ENCODE measurements at regions not wholly inside any gene's neighbourhood (a gene's known extent, or its start where the extent isn't known, plus 50 kb on each side); places are given as distances from the start of the nearest gene placed in this dataset.

- no peaks in the 10 kb centered on the region for H3K9me3 ChIP-seq (ENCODE audit: low read depth, low read length, poor library complexity, severe bottlenecking)
- H3K27me3 ChIP-seq (replicated peaks; ENCODE audit: insufficient read depth, low read depth, low read length, poor library complexity): peaks cover 24% of the 10 kb centered on the region
- POLR2A ChIA-PET (ENCODE audit: low non-redundant PET): no interaction called here
- intact Hi-C loops (cut with micrococcal nuclease; ENCODE audit: unreplicated experiment): no loop called here
- no peaks in the 10 kb centered on the region for H3K36me3 ChIP-seq (ENCODE audit: insufficient read depth, low read length, poor library complexity, severe bottlenecking)
- CTCF ChIA-PET: no interaction called here
- no peak overlapping the region for H3K4me3 ChIP-seq (ENCODE audit: low read depth, low read length, poor library complexity, severe bottlenecking)
- BruUV-seq (replicated peaks): no TSS peak
- DNase-seq (ENCODE audit: low spot score): no peak
- no peaks in the 10 kb centered on the region for H3K4me1 ChIP-seq (ENCODE audit: insufficient read depth, low read length, poor library complexity, severe bottlenecking)
- TF ChIP-seq EZH2 (IDR thresholded peaks at IDR 0.05; ENCODE audit: borderline replicate concordance, low read depth, low read length, poor library complexity, severe bottlenecking): no peak
- no peak for TF ChIP-seq CTCF (conservative IDR thresholded peaks at IDR 0.05; ENCODE audit: low read depth, low read length)
- no peak overlapping the region for H3K27ac ChIP-seq (ENCODE audit: low read depth, low read length, poor library complexity, severe bottlenecking)
These were observed 265.1 kb upstream of the DACH1 start for GRCh38 chr13:72132075-72132474.

GRCh38 chr13:72129117-72129516 lies 262.1 kb upstream of the DACH1 start:
- intact Hi-C loops (cut with micrococcal nuclease; ENCODE audit: unreplicated experiment): no loop called here

GRCh38 chr13:72127031-72127430 lies 260.0 kb upstream of the DACH1 start:
- intact Hi-C loops (cut with micrococcal nuclease; ENCODE audit: unreplicated experiment): no loop called here
- ChIA-PET CTCF (no interaction called here), POLR2A (ENCODE audit: low non-redundant PET) (no interaction called here)
- Histone ChIP-seq H3K4me1 (ENCODE audit: insufficient read depth, low read length, poor library complexity, severe bottlenecking) (no peaks in the 10 kb centered on the region), H3K27ac (ENCODE audit: low read depth, low read length, poor library complexity, severe bottlenecking) (no peak overlapping the region), H3K9me3 (ENCODE audit: low read depth, low read length, poor library complexity, severe bottlenecking) (no peaks in the 10 kb centered on the region), H3K36me3 (ENCODE audit: insufficient read depth, low read length, poor library complexity, severe bottlenecking) (no peaks in the 10 kb centered on the region), H3K4me3 (ENCODE audit: low read depth, low read length, poor library complexity, severe bottlenecking) (no peak overlapping the region), H3K27me3 (replicated peaks; ENCODE audit: insufficient read depth, low read depth, low read length, poor library complexity) (peaks cover 8% of the 10 kb centered on the region)
- DNase-seq (ENCODE audit: low spot score): no peak
- no peak for TF ChIP-seq EZH2 (IDR thresholded peaks at IDR 0.05; ENCODE audit: borderline replicate concordance, low read depth, low read length, poor library complexity, severe bottlenecking)
- BruUV-seq (replicated peaks): no TSS peak

More at GRCh38 chr13:72129117-72129516, 262.1 kb upstream of the DACH1 start:
- TF ChIP-seq CTCF (conservative IDR thresholded peaks at IDR 0.05; ENCODE audit: low read depth, low read length) (no peak), EZH2 (IDR thresholded peaks at IDR 0.05; ENCODE audit: borderline replicate concordance, low read depth, low read length, poor library complexity, severe bottlenecking) (no peak)
- H3K4me3 ChIP-seq (ENCODE audit: low read depth, low read length, poor library complexity, severe bottlenecking): no peak overlapping the region
- H3K27me3 ChIP-seq (replicated peaks; ENCODE audit: insufficient read depth, low read depth, low read length, poor library complexity): peaks cover 13% of the 10 kb centered on the region
- no peaks in the 10 kb centered on the region for H3K4me1 ChIP-seq (ENCODE audit: insufficient read depth, low read length, poor library complexity, severe bottlenecking)
- CTCF ChIA-PET: no interaction called here
- POLR2A ChIA-PET (ENCODE audit: low non-redundant PET): no interaction called here
- no peak for DNase-seq (ENCODE audit: low spot score)
- no peaks in the 10 kb centered on the region for H3K36me3 ChIP-seq (ENCODE audit: insufficient read depth, low read length, poor library complexity, severe bottlenecking)
- no peaks in the 10 kb centered on the region for H3K9me3 ChIP-seq (ENCODE audit: low read depth, low read length, poor library complexity, severe bottlenecking)
- BruUV-seq (replicated peaks): no TSS peak
- H3K27ac ChIP-seq (ENCODE audit: low read depth, low read length, poor library complexity, severe bottlenecking): no peak overlapping the region

- Histone ChIP-seq H3K27me3 (replicated peaks; ENCODE audit: insufficient read depth, low read depth, low read length, poor library complexity) (peaks cover 8% of the 10 kb centered on the region), H3K36me3 (ENCODE audit: insufficient read depth, low read length, poor library complexity, severe bottlenecking) (no peaks in the 10 kb centered on the region), H3K4me3 (ENCODE audit: low read depth, low read length, poor library complexity, severe bottlenecking) (no peak overlapping the region), H3K27ac (ENCODE audit: low read depth, low read length, poor library complexity, severe bottlenecking) (no peak overlapping the region), H3K4me1 (ENCODE audit: insufficient read depth, low read length, poor library complexity, severe bottlenecking) (no peaks in the 10 kb centered on the region), H3K9me3 (ENCODE audit: low read depth, low read length, poor library complexity, severe bottlenecking) (no peaks in the 10 kb centered on the region)
- TF ChIP-seq CTCF (conservative IDR thresholded peaks at IDR 0.05; ENCODE audit: low read depth, low read length) (no peak), EZH2 (IDR thresholded peaks at IDR 0.05; ENCODE audit: borderline replicate concordance, low read depth, low read length, poor library complexity, severe bottlenecking) (no peak)
- ChIA-PET POLR2A (ENCODE audit: low non-redundant PET) (no interaction called here), CTCF (no interaction called here)
- DNase-seq (ENCODE audit: low spot score): no peak
- no TSS peak for BruUV-seq (replicated peaks)
- intact Hi-C loops (cut with micrococcal nuclease; ENCODE audit: unreplicated experiment): no loop called here
These were observed 259.4 kb upstream of the DACH1 start for GRCh38 chr13:72126424-72126823.
